Astrocyte (in vitro differentiated cells and primary cell): ENCODE measurements at regions not wholly inside any gene's neighbourhood (a gene's known extent, or its start where the extent isn't known, plus 50 kb on each side); places are given as distances from the start of the nearest gene placed in this dataset.

Experiments
- CTCF ChIP-seq: IDR thresholded peaks from 2 replicates; pipeline ENCODE4 v1.5.1; 2011; ENCODE audit warnings: low read depth, mild to moderate bottlenecking, inconsistent platforms, low read length, moderate library complexity; ENCODE audit not compliant: insufficient read depth
- EZH2 ChIP-seq: IDR thresholded peaks from 2 replicates; pipeline ENCODE4 v1.6.1; 2012; ENCODE audit warnings: mild to moderate bottlenecking, low read length, inconsistent platforms; ENCODE audit not compliant: insufficient read depth

- no peak for TF ChIP-seq CTCF
- TF ChIP-seq EZH2 = no peak
Measured at GRCh38 chr21:36639769-36640168, 59.1 kb upstream of the SIM2 start.
